ENCODE measurements at regions not wholly inside any gene's neighbourhood (a gene's known extent, or its start where the extent isn't known, plus 50 kb on each side); places are given as distances from the start of the nearest gene placed in this dataset.

DNA sequence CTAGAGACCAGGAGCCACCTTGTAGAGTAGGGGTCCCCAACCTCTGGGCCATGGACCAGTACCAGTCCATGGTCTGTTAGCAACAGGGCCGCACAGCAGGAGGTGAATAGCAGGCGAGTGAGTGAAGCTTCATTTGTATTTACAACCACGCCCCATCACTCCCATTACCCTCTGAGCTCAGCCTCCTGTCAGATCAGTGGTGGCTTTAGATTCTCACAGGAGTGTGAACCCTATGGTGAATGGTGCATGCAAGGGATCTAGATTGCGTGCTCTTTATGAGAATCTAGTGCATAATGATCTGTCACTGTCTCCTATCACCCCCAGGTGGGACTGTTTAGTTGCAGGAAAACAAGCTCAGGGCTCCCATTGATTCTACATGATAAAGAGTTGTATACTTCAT lies 303.6 kb downstream of the KCNRG start:
- no peak overlapping the region for H3K27ac ChIP-seq
- no peaks in the 10 kb centered on the region for H3K36me3 ChIP-seq
- H3K9me3 ChIP-seq: no peaks in the 10 kb centered on the region
- no peaks in the 10 kb centered on the region for H3K27me3 ChIP-seq
- no peaks in the 10 kb centered on the region for H3K4me1 ChIP-seq (ENCODE audit: insufficient read depth)
- no peak overlapping the region for H3K4me3 ChIP-seq
- DNase-seq: no peak
- no peak for TF ChIP-seq EP300 (IDR thresholded peaks at IDR 0.05)
- TF ChIP-seq, protein P1, sequence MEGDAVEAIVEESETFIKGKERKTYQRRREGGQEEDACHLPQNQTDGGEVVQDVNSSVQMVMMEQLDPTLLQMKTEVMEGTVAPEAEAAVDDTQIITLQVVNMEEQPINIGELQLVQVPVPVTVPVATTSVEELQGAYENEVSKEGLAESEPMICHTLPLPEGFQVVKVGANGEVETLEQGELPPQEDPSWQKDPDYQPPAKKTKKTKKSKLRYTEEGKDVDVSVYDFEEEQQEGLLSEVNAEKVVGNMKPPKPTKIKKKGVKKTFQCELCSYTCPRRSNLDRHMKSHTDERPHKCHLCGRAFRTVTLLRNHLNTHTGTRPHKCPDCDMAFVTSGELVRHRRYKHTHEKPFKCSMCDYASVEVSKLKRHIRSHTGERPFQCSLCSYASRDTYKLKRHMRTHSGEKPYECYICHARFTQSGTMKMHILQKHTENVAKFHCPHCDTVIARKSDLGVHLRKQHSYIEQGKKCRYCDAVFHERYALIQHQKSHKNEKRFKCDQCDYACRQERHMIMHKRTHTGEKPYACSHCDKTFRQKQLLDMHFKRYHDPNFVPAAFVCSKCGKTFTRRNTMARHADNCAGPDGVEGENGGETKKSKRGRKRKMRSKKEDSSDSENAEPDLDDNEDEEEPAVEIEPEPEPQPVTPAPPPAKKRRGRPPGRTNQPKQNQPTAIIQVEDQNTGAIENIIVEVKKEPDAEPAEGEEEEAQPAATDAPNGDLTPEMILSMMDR (IDR thresholded peaks at IDR 0.05): no peak
- TF ChIP-seq POLR2A (IDR thresholded peaks at IDR 0.05): no peak
- 97% methylated on average over 4 of the region's 4 CpGs for WGBS, 3 donors
- intact Hi-C loops (cut with DNase I): no loop called here

- DNase-seq: no peak
- Histone ChIP-seq H3K27ac (no peak overlapping the region), H3K27me3 (no peaks in the 10 kb centered on the region), H3K4me3 (no peak overlapping the region), H3K9me3 (no peaks in the 10 kb centered on the region), H3K36me3 (no peaks in the 10 kb centered on the region), H3K4me1 (ENCODE audit: insufficient read depth) (no peaks in the 10 kb centered on the region)
- intact Hi-C loops (cut with DNase I): no loop called here
- TF ChIP-seq EP300 (IDR thresholded peaks at IDR 0.05) (no peak), POLR2A (IDR thresholded peaks at IDR 0.05) (no peak)
- TF ChIP-seq, protein P1 (IDR thresholded peaks at IDR 0.05): no peak
- WGBS, 3 donors: 19 to 31% (median 21%) methylated on average over 2 of the region's 2 CpGs
Measured at GRCh38 chr13:50319635-50320255, 304.5 kb downstream of the KCNRG start.

DNA sequence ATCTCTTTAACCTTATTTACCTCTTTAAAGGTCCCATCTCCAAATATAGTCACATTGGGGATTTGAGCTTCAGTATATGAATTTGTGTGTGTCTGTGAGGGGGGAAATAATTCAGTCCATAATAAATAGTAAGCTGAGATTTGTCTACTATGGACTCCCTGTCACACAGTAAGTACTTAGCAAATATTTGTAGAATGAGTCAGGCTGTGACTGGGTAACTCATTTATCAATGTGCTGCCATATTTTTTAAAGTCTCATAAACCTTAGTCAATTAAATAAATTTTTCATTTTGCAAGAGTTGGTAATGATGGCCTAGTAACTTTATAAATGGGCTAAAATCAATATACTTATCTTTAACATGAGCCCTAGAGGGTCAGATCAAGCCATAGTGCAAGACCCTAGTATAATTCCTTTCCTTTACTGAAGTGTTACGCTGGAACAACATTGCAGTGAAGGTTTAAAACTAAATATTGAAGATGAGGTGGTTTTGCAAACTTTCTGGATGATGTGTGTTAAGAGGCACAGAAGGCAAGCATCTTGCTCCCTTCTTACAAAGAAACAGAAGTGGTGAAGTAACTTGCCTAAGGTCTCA lies 305.1 kb downstream of the KCNRG start:
- WGBS, 3 donors: 0% methylated on average over 1 of the region's 1 CpG
- DNase-seq: no peak

GRCh38 chr13:50322006-50322405 lies 306.8 kb downstream of the KCNRG start:
- intact Hi-C loops (cut with DNase I): no loop called here

More for the DNA sequence above, 305.1 kb downstream of the KCNRG start:
- Histone ChIP-seq H3K27ac (no peak overlapping the region), H3K4me3 (no peak overlapping the region), H3K36me3 (no peaks in the 10 kb centered on the region), H3K4me1 (ENCODE audit: insufficient read depth) (no peaks in the 10 kb centered on the region), H3K27me3 (no peaks in the 10 kb centered on the region), H3K9me3 (no peaks in the 10 kb centered on the region)
- intact Hi-C loops (cut with DNase I): no loop called here
- no peak for TF ChIP-seq POLR2A (IDR thresholded peaks at IDR 0.05)
- TF ChIP-seq EP300 (IDR thresholded peaks at IDR 0.05): no peak
- TF ChIP-seq, protein P1 (IDR thresholded peaks at IDR 0.05): no peak

More at GRCh38 chr13:50322006-50322405, 306.8 kb downstream of the KCNRG start:
- DNase-seq: no peak
- TF ChIP-seq, protein P1 (IDR thresholded peaks at IDR 0.05): no peak
- TF ChIP-seq POLR2A (IDR thresholded peaks at IDR 0.05) (no peak), EP300 (IDR thresholded peaks at IDR 0.05) (no peak)
- no peaks in the 10 kb centered on the region for H3K4me1 ChIP-seq (ENCODE audit: insufficient read depth)
- H3K27me3 ChIP-seq: no peaks in the 10 kb centered on the region
- no peak overlapping the region for H3K4me3 ChIP-seq
- 61 to 94% (median 73%) methylated on average over 3 of the region's 3 CpGs for WGBS, 3 donors
- H3K36me3 ChIP-seq: no peaks in the 10 kb centered on the region
- H3K27ac ChIP-seq: no peak overlapping the region
- no peaks in the 10 kb centered on the region for H3K9me3 ChIP-seq

Data from ovary (tissue), 7 donors.